ENCODE measurements at regions not wholly inside any gene's neighbourhood (a gene's known extent, or its start where the extent isn't known, plus 50 kb on each side); places are given as distances from the start of the nearest gene placed in this dataset.

- TF ChIP-seq CTCF (IDR thresholded peaks at IDR 0.05) (no peak), ZFX (IDR thresholded peaks at IDR 0.05; ENCODE audit: borderline replicate concordance) (no peak)
Observed at GRCh38 chr16:13296206-13296605, 394.8 kb downstream of the SHISA9 start.

All from 22Rv1 (cell line).